CD8-positive, alpha-beta memory T cell (primary cell): ENCODE measurements at regions not wholly inside any gene's neighbourhood (a gene's known extent, or its start where the extent isn't known, plus 50 kb on each side); places are given as distances from the start of the nearest gene placed in this dataset.

Experiments used
- CTCF ChIA-PET: fragments of 350-600 bp; sonication (Branson Sonifier 250); formaldehyde crosslinking; loops from one replicate; lab custom pipeline; 2021; ENCODE audit warnings: antibody characterized with exemption; lab: Charles Lee
- POLR2A ChIA-PET: fragments of 350-600 bp; sonication (Branson Sonifier 250); formaldehyde crosslinking; loops from one replicate; lab custom pipeline; 2021; ENCODE audit warnings: antibody characterized with exemption; lab: Charles Lee
- DNase-seq, 5 donors: peaks; one replicate each; pipeline versions ENCODE4 v3.0.0 to v3.0.0-alpha.2; 2020 to 2022; ENCODE audit warnings: mixed read lengths in 1 of 5
- H3K27ac ChIP-seq: one replicate; pipeline ENCODE4 v1.7.0; 2013; ENCODE audit warnings: low read depth, mild to moderate bottlenecking, low read length, moderate library complexity
- H3K27me3 ChIP-seq: 2 replicates; pipeline ENCODE4 v1.7.0; 2013; ENCODE audit warnings: low read length, mild to moderate bottlenecking; ENCODE audit not compliant: insufficient read depth, poor library complexity, severe bottlenecking
- H3K36me3 ChIP-seq: 2 replicates; pipeline ENCODE4 v1.7.0; 2013; ENCODE audit warnings: mild to moderate bottlenecking, low read length, moderate library complexity; ENCODE audit not compliant: insufficient read depth
- H3K4me1 ChIP-seq: 2 replicates; pipeline ENCODE4 v1.7.0; 2013; ENCODE audit warnings: mild to moderate bottlenecking, low read length, moderate library complexity; ENCODE audit not compliant: insufficient read depth
- H3K4me3 ChIP-seq: 2 replicates; pipeline ENCODE4 v1.7.0; 2013; ENCODE audit warnings: mild to moderate bottlenecking, low read length
- H3K9me3 ChIP-seq: 2 replicates; pipeline ENCODE4 v1.7.0; 2013; ENCODE audit warnings: mild to moderate bottlenecking, low read length
- H3K27ac Mint-ChIP-seq, 8 donors: one replicate each; pipeline ENCODE4 v1.8.0; 2020 to 2021; ENCODE audit warnings: mixed read lengths in 8 of 8, mild to moderate bottlenecking in 6 of 8, inconsistent platforms in 3 of 8, moderate library complexity in 3 of 8
- H3K27me3 Mint-ChIP-seq, 2 donors: one replicate each; pipeline ENCODE4 v1.8.0; 2020 to 2021; ENCODE audit warnings: mixed read lengths in 2 of 2, mild to moderate bottlenecking in 1 of 2, moderate library complexity in 1 of 2
- H3K36me3 Mint-ChIP-seq, 3 donors: one replicate each; pipeline ENCODE4 v1.8.0; 2020 to 2021; ENCODE audit warnings: mixed read lengths in 3 of 3, inconsistent platforms in 1 of 3, mild to moderate bottlenecking in 1 of 3
- H3K4me1 Mint-ChIP-seq, 3 donors: one replicate each; pipeline ENCODE4 v1.8.0; 2020 to 2021; ENCODE audit warnings: mixed read lengths in 3 of 3, inconsistent platforms in 1 of 3, mild to moderate bottlenecking in 1 of 3
- H3K4me3 Mint-ChIP-seq, 7 donors: one replicate each; pipeline ENCODE4 v1.8.0; 2020 to 2021; ENCODE audit warnings: mixed read lengths in 7 of 7, mild to moderate bottlenecking in 6 of 7, moderate library complexity in 4 of 7, inconsistent platforms in 2 of 7
- H3K9me3 Mint-ChIP-seq, 5 donors: one replicate each; pipeline ENCODE4 v1.8.0; 2020 to 2022; ENCODE audit warnings: mixed read lengths in 5 of 5, mild to moderate bottlenecking in 3 of 5, moderate library complexity in 2 of 5, inconsistent platforms in 1 of 5

- Mint-ChIP-seq H3K27me3 (peaks cover 8 to 18% of the 10 kb centered on the region in 2 donors), H3K9me3 (no peaks in the 10 kb centered on the region), H3K4me3 (no peak overlapping the region), H3K27ac (peak overlapping the region in 1 of 8 donors; percentile 31), H3K4me1 (peaks cover 0 to 2% (median 0%) of the 10 kb centered on the region in 3 donors), H3K36me3 (no peaks in the 10 kb centered on the region)
- Histone ChIP-seq H3K36me3 (no peaks in the 10 kb centered on the region), H3K27me3 (no peaks in the 10 kb centered on the region), H3K4me1 (no peaks in the 10 kb centered on the region), H3K4me3 (no peak overlapping the region), H3K9me3 (no peaks in the 10 kb centered on the region), H3K27ac (no peak overlapping the region)
- POLR2A ChIA-PET, result no interaction called here
- no peak for DNase-seq
- CTCF ChIA-PET, result no interaction called here
Measured at GRCh38 chr1:201597551-201598230, 58.8 kb downstream of the NAV1 start.

DNA sequence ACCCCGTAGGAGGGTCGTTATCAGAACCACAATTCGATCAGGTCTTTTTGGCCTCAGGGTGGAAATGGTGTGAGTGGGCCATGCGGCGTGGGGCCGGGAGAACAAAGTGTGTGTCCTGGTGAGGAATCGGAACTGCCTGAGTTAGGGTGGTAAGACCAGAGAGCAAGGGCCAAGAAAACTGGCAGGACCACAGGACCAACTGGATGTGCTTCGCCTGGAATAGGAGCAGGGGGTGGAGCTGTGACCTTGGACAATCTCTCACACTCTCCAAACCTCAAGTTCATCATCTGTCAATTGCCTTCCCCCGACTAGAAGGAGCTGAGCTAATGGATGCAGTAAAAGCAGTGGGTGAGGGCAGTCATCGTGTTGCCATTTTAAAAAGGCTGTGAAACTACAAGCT lies 59.5 kb downstream of the NAV1 start:
- Histone ChIP-seq H3K27ac (no peak overlapping the region), H3K4me3 (no peak overlapping the region), H3K27me3 (no peaks in the 10 kb centered on the region), H3K36me3 (no peaks in the 10 kb centered on the region), H3K9me3 (no peaks in the 10 kb centered on the region), H3K4me1 (no peaks in the 10 kb centered on the region)
- no peak for DNase-seq
- CTCF ChIA-PET, result no interaction called here
- Mint-ChIP-seq H3K4me3 (no peak overlapping the region), H3K27me3 (peaks cover 8 to 18% of the 10 kb centered on the region in 2 donors), H3K9me3 (no peaks in the 10 kb centered on the region), H3K4me1 (peaks cover 0 to 2% (median 0%) of the 10 kb centered on the region in 3 donors), H3K27ac (no peak overlapping the region), H3K36me3 (no peaks in the 10 kb centered on the region)
- POLR2A ChIA-PET, result no interaction called here

- Mint-ChIP-seq H3K27me3 (peaks cover 7 to 14% of the 10 kb centered on the region in 2 donors), H3K4me1 (peaks cover 0 to 2% (median 0%) of the 10 kb centered on the region in 3 donors), H3K9me3 (no peaks in the 10 kb centered on the region), H3K4me3 (no peak overlapping the region), H3K27ac (no peak overlapping the region), H3K36me3 (no peaks in the 10 kb centered on the region)
- ChIA-PET CTCF (no interaction called here), POLR2A (no interaction called here)
- Histone ChIP-seq H3K36me3 (no peaks in the 10 kb centered on the region), H3K27me3 (no peaks in the 10 kb centered on the region), H3K4me1 (no peaks in the 10 kb centered on the region), H3K4me3 (no peak overlapping the region), H3K9me3 (no peaks in the 10 kb centered on the region), H3K27ac (no peak overlapping the region)
- DNase-seq, result no peak
Measured at GRCh38 chr1:201598973-201599372, 60.0 kb downstream of the NAV1 start.

GRCh38 chr1:201599548-201599947 lies 60.6 kb downstream of the NAV1 start:
- ChIA-PET POLR2A (no interaction called here), CTCF (no interaction called here)
- no peak overlapping the region for H3K4me3 ChIP-seq

DNA sequence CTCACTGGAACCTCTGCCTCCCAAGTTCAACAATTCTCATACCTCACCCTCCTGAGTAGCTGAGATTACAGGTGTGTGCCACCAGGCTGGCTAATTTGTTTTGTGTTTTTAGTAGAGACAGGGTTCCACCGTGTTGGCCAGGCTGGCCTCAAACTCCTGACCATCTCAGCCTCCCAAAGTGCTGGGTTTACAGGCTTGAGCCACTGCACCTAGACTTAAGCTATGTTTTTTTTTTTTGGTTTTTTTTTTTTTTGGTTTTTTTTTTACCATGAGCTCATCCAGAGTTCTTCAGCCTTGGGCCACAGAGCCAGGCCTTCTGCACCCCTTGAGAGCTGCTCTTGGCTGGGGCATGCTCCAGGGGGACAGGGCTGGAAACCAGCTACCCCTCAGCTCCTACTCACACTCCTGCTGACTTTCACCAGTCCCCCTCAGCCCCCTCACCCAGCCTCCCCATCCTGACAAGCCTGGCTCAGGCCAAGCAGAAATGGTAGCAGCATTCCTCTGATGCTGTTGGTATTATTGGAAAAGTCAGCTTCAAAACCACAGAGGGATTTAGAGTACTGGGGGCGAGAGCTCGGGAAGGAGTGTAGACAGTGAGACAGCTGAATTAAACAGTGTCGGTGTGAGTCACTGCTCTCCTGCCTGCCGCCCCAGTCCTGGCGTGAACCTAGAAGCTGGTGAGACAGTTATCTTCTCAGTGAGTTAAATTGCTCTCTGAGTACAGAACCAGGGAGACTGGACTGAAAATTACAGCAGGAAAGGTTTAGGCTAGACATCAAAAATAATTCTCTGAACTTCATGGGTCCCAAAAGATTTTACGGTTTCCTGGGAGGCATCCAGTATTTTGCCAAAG lies 63.7 kb downstream of the NAV1 start:
- POLR2A ChIA-PET, result no interaction called here
- Mint-ChIP-seq H3K4me1 (no peaks in the 10 kb centered on the region), H3K27me3 (peaks cover 0 to 9% of the 10 kb centered on the region in 2 donors), H3K27ac (no peak overlapping the region), H3K36me3 (no peaks in the 10 kb centered on the region), H3K9me3 (no peaks in the 10 kb centered on the region), H3K4me3 (no peak overlapping the region)
- no peak overlapping the region for H3K27ac ChIP-seq
- DNase-seq, result no peak
- CTCF ChIA-PET, result interaction anchor here (0.6 kb wide), 1 partner anchor 24 kb away, joined by 3 read pairs; no protein-coding TSS in a partner anchor
- H3K4me3 ChIP-seq, result no peak overlapping the region
- no peaks in the 10 kb centered on the region for H3K4me1 ChIP-seq
- no peaks in the 10 kb centered on the region for H3K9me3 ChIP-seq
- no peaks in the 10 kb centered on the region for H3K27me3 ChIP-seq
- no peaks in the 10 kb centered on the region for H3K36me3 ChIP-seq

More at GRCh38 chr1:201599548-201599947, 60.6 kb downstream of the NAV1 start:
- Mint-ChIP-seq H3K4me3 (no peak overlapping the region), H3K27ac (no peak overlapping the region), H3K27me3 (peaks cover 9 to 10% of the 10 kb centered on the region in 2 donors), H3K4me1 (peaks cover 0 to 2% (median 0%) of the 10 kb centered on the region in 3 donors), H3K9me3 (no peaks in the 10 kb centered on the region), H3K36me3 (no peaks in the 10 kb centered on the region)
- DNase-seq, result no peak
- no peaks in the 10 kb centered on the region for H3K4me1 ChIP-seq
- no peaks in the 10 kb centered on the region for H3K27me3 ChIP-seq
- H3K36me3 ChIP-seq, result no peaks in the 10 kb centered on the region
- H3K9me3 ChIP-seq, result no peaks in the 10 kb centered on the region
- no peak overlapping the region for H3K27ac ChIP-seq

DNA sequence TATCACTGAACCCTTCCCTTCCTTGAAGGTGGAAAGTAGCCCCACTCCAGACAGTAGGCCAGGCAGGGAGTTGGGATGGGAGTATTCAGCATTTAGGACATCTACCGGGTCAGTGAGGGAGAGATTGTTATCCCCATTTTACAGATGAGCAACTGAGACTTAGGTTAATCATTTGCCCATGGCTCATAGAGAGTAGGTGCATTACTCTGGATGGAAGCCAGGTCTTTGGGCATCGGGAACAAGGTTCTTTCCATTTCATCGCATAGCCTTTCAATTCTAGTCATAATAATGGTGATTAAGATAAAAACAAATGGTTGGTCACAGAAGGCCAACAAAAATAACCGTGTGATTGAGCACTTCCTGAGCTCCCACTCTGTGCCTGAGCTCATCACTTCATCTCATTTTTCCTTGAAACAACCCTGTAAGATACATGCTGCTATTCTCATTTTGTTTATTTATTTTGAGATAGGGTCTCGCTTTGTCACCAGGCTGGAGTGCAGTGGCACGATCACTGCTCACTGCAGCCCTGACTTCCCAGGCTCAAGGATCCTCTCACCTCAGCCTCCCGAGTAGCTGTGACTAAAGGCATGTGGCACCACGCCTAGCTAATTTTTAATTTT lies 64.8 kb downstream of the NAV1 start:
- DNase-seq, result no peak
- no peaks in the 10 kb centered on the region for H3K9me3 ChIP-seq
- H3K27me3 Mint-ChIP-seq, result peaks cover 0 to 7% of the 10 kb centered on the region in 2 donors
- no peak overlapping the region for H3K4me3 ChIP-seq
- H3K36me3 ChIP-seq, result no peaks in the 10 kb centered on the region
- no peaks in the 10 kb centered on the region for H3K4me1 Mint-ChIP-seq
- no peak overlapping the region for H3K27ac ChIP-seq
- no peaks in the 10 kb centered on the region for H3K36me3 Mint-ChIP-seq
- H3K4me1 ChIP-seq, result no peaks in the 10 kb centered on the region
- H3K27me3 ChIP-seq, result no peaks in the 10 kb centered on the region
- CTCF ChIA-PET, result no interaction called here
- POLR2A ChIA-PET, result no interaction called here
- no peaks in the 10 kb centered on the region for H3K9me3 Mint-ChIP-seq
- no peak overlapping the region for H3K4me3 Mint-ChIP-seq
- peak overlapping the region in 1 of 8 donors; percentile 26 for H3K27ac Mint-ChIP-seq

DNA sequence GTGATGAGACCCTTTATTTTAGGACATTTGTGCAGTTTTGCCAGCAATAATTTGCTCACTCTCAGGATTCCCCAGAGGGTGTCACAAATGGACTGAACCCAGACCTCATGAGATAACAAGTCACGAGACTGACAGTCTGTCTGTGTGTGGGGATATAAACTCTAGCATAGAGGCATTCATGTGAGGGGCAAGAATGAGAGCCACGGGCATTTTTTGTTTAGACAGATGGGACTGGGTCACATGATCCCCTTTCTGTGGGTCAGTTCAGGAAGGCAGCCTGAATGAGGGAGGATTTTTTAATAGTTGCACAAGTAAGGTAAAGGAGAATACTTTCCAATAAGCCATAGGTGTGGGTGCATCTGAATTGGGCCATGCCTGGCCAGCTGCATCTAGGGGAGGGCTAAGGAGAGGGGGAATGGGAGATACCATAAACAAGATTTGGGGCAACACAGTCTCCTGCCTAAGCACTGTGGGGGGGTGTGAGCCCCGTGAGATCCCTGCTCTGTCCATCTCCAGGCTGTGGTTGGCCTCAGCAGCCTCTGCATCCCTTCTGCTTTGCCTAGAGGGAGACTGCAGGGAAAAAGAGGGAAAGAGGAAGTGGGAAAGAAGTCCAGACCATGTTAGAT lies 66.6 kb downstream of the NAV1 start:
- Mint-ChIP-seq H3K27ac (no peak overlapping the region), H3K4me3 (no peak overlapping the region), H3K27me3 (peaks cover 0 to 6% of the 10 kb centered on the region in 2 donors), H3K9me3 (no peaks in the 10 kb centered on the region), H3K36me3 (no peaks in the 10 kb centered on the region), H3K4me1 (no peaks in the 10 kb centered on the region)
- Histone ChIP-seq H3K9me3 (no peaks in the 10 kb centered on the region), H3K36me3 (no peaks in the 10 kb centered on the region), H3K27ac (no peak overlapping the region), H3K27me3 (no peaks in the 10 kb centered on the region), H3K4me3 (no peak overlapping the region), H3K4me1 (no peaks in the 10 kb centered on the region)
- POLR2A ChIA-PET, result no interaction called here
- CTCF ChIA-PET, result no interaction called here
- DNase-seq, result no peak
